Peyer's patch (tissue), 4 donors: ENCODE measurements at regions not wholly inside any gene's neighbourhood (a gene's known extent, or its start where the extent isn't known, plus 50 kb on each side); places are given as distances from the start of the nearest gene placed in this dataset.

Experiments
- DNase-seq, 3 donors: peaks; one replicate each; pipeline ENCODE4 v3.0.0-alpha.2; 2017 to 2019
- H3K27ac ChIP-seq, 4 donors: fragments of 200-600 bp; sonication (generic); one replicate each; pipeline ENCODE4 v1.5.1; 2016 to 2019
- H3K27me3 ChIP-seq, 2 donors: fragments of 200-600 bp; sonication (generic); one replicate each; pipeline ENCODE4 v1.5.1; 2019
- H3K36me3 ChIP-seq, 3 donors: fragments of 200-600 bp; sonication (generic); one replicate each; pipeline ENCODE4 v1.5.1; 2016 to 2019
- H3K4me1 ChIP-seq, 4 donors: fragments of 200-600 bp; sonication (generic); one replicate each; pipeline ENCODE4 v1.5.1; 2016 to 2019
- H3K4me3 ChIP-seq, 4 donors: fragments of 200-600 bp; sonication (generic); 1 replicate in 3 of 4; 2 replicates in 1 of 4; pipeline ENCODE4 v1.5.1; 2016 to 2019; ENCODE audit warnings: mild to moderate bottlenecking in 1 of 4
- H3K9me3 ChIP-seq, 4 donors: fragments of 200-600 bp; sonication (generic); one replicate each; pipeline ENCODE4 v1.5.1; 2016 to 2019; ENCODE audit warnings: mild to moderate bottlenecking in 1 of 4
- CTCF ChIP-seq, 6 experiments: fragments of 450-650 bp in 4 of 6; fragments of 200-600 bp in 2 of 6; sonication (generic) in 1 of 6; IDR thresholded peaks; one replicate each; pipeline ENCODE4 v1.5.1; 2017 to 2019; ENCODE audit warnings: antibody characterized with exemption in 6 of 6, mild to moderate bottlenecking in 3 of 6, moderate library complexity in 1 of 6
- POLR2A ChIP-seq, 2 donors: fragments of 450-650 bp; IDR thresholded peaks; one replicate each; pipeline ENCODE4 v1.5.1; 2017; ENCODE audit warnings: antibody characterized with exemption in 2 of 2, mild to moderate bottlenecking in 2 of 2, moderate library complexity in 2 of 2

- DNase-seq: no peak
- TF ChIP-seq POLR2A (IDR thresholded peaks at IDR 0.05) (no peak), CTCF (IDR thresholded peaks at IDR 0.05) (no peak)
Measured at GRCh38 chr13:61765940-61766666, 350.5 kb upstream of the PCDH20 start.

GRCh38 chr13:61765181-61765742 lies 349.6 kb upstream of the PCDH20 start:
- Histone ChIP-seq H3K36me3 (no peaks in the 10 kb centered on the region), H3K4me1 (no peaks in the 10 kb centered on the region), H3K9me3 (no peaks in the 10 kb centered on the region), H3K27ac (no peak overlapping the region), H3K27me3 (no peaks in the 10 kb centered on the region), H3K4me3 (no peak overlapping the region)
- no peak for TF ChIP-seq CTCF (IDR thresholded peaks at IDR 0.05)
- no peak for DNase-seq

More at GRCh38 chr13:61765940-61766666, 350.5 kb upstream of the PCDH20 start:
- Histone ChIP-seq H3K4me3 (no peak overlapping the region), H3K36me3 (no peaks in the 10 kb centered on the region), H3K27ac (no peak overlapping the region), H3K9me3 (no peaks in the 10 kb centered on the region), H3K27me3 (no peaks in the 10 kb centered on the region), H3K4me1 (no peaks in the 10 kb centered on the region)

GRCh38 chr13:61761690-61762089 lies 346.0 kb upstream of the PCDH20 start:
- Histone ChIP-seq H3K27ac (no peak overlapping the region), H3K36me3 (no peaks in the 10 kb centered on the region), H3K4me1 (no peaks in the 10 kb centered on the region), H3K4me3 (no peak overlapping the region), H3K27me3 (no peaks in the 10 kb centered on the region), H3K9me3 (no peaks in the 10 kb centered on the region)
- TF ChIP-seq POLR2A (IDR thresholded peaks at IDR 0.05): no peak
- TF ChIP-seq CTCF (IDR thresholded peaks at IDR 0.05): no peak
- no peak for DNase-seq

- TF ChIP-seq CTCF (IDR thresholded peaks at IDR 0.05) (no peak), POLR2A (IDR thresholded peaks at IDR 0.05) (no peak)
- Histone ChIP-seq H3K36me3 (no peaks in the 10 kb centered on the region), H3K4me3 (no peak overlapping the region), H3K27ac (no peak overlapping the region), H3K9me3 (no peaks in the 10 kb centered on the region), H3K27me3 (no peaks in the 10 kb centered on the region), H3K4me1 (no peaks in the 10 kb centered on the region)
- no peak for DNase-seq
Measured at GRCh38 chr13:61760102-61760501, 344.5 kb upstream of the PCDH20 start.

- no peaks in the 10 kb centered on the region for H3K9me3 ChIP-seq
- no peak for TF ChIP-seq CTCF (IDR thresholded peaks at IDR 0.05)
- TF ChIP-seq POLR2A (IDR thresholded peaks at IDR 0.05): no peak
- no peak for DNase-seq
- H3K4me3 ChIP-seq: no peak overlapping the region
- no peaks in the 10 kb centered on the region for H3K27me3 ChIP-seq
- H3K27ac ChIP-seq: no peak overlapping the region
- no peaks in the 10 kb centered on the region for H3K36me3 ChIP-seq
- no peaks in the 10 kb centered on the region for H3K4me1 ChIP-seq
Measured at GRCh38 chr13:61756031-61756430, 340.4 kb upstream of the PCDH20 start.
